HuH-7.5 (cell line): ENCODE measurements at regions not wholly inside any gene's neighbourhood (a gene's known extent, or its start where the extent isn't known, plus 50 kb on each side); places are given as distances from the start of the nearest gene placed in this dataset.

ENCODE experiments used
- DNase-seq: peaks from one replicate; pipeline ENCODE4 v3.0.0; 2011; ENCODE audit warnings: low spot score

GRCh38 chr5:111869681-111870080, 112.7 kb upstream of the NREP start:
- DNase-seq = no peak

- DNase-seq = no peak
These were observed 108.4 kb upstream of the NREP start for GRCh38 chr5:111865356-111865755.

DNA sequence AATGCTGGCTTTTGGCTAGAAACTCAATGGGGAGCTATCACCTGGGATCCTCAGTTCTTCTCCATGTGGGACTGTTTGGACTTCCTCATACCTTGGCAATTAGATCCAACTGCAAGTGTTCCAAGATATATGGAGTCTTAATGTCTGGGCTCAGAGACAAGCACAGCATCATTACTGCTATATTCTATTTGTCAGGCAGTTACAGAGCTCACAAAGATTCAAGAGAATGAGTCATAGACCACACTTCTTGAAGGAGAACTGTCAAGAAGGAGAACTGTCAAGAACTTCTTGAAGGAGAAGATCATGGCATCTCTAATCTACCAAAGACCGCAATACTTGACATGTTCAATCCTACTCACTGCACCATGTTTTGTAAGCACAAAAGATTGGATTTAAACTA, 106.8 kb upstream of the NREP start:
- no peak for DNase-seq

DNA sequence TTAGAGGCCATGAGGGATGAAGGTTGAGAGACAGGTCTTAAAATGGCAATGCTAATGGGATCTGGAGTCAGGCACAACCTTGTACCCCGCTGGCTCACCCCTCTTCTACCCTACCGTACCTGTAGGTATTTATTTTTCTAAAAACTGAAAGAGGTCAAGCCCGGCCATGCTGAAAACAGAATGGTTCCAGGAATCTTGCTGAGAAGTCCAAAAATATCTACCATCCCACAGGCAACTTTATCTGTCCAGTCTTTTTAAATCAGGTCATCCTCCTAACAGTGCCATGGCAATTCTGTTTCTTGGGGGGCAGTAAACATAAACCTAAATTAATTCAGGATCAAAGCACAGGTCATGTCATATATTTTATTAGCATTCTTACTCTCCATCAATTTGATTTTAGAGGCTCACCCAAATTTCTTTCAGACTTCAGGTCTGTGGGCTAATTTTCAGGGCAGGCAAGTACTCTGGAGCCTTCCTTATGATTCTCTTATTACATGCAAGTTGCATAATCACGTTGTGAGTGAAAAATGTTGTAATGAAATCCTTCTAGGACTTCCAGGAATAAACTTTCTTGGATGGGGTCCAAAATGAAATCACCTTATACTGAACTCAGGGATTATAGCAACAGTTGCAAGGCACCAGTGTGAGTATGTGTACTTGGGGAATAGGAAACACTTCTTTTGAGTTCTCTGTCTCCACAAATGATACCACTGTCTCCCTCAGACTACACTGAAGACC, 102.7 kb upstream of the NREP start:
- no peak for DNase-seq

GRCh38 chr5:111859031-111859430, 102.0 kb upstream of the NREP start:
- no peak for DNase-seq

GRCh38 chr5:111857623-111858022, 100.6 kb upstream of the NREP start:
- no peak for DNase-seq

DNA sequence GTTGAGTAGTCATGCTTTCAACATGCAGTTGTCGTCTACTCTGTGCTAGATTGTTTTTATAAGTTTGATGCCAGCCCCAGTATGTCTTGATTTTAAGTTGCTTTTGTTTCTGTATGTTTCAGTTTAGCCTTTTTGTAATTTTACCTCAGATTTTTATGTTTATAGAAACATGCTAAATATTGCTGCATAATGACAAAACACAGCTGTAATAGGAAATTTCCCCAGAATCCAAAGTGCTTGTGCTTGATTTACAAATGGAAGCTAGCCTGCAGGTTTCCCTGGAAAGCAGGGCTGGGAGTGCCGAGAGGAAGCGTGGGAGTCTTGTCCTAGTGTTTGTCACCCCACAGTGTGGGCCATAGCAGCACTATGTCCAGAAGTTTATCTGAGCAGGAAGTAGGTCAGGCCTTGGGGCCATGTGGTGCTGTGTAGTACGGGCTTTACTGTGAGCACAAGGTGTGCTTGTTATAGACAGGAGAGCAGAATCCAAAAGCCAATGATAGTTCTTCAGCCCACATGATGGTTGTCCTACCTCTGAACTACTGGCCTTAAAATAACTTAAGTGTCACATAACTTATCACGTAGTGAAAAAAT, 100.0 kb upstream of the NREP start:
- DNase-seq = no peak

GRCh38 chr5:111855356-111855755, 98.4 kb upstream of the NREP start:
- no peak for DNase-seq

GRCh38 chr5:111854186-111854585, 97.2 kb upstream of the NREP start:
- no peak for DNase-seq

GRCh38 chr5:111853748-111854147, 96.8 kb upstream of the NREP start:
- DNase-seq = no peak

DNA sequence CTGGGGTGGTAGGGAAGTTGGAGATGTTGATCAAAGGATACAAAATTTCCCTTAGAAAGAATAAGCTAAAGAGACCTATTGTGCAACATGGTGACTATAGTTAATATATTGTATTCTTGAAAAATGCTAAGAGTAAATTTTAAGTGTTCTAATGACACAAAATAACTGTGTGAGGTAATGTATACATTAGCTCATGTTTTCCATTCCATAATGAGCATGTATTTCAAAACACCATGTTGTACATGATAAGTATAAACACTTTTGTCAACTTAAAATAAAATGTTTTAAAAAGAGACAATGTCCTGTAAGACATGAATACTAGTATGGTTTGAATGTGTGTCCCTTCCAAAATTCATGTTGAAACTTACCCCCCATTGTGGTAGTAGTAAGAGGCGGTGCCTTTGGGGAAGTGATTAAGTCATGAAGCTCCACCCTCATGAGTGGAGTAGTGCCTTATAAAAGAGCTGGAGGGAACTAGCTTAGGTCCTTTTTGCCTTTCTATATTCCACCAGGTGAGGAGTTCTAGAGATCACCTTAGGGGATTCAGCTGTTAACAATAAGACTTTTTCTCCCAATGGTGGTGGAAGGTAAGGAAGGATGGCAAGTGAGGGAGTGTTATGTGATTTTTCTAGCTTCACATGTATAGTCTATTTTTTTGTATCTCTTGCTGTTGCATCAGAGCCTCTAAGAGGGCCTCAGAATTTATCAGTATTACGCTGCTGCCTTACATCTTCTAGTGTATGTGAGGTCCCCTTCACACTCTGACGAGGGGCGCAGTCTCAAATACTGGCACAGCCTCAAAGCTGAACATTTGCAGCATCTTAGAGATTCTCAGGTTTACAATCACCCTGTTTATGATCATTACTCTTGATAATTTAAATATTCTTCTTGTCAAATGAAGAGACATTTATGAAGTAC, 94.9 kb upstream of the NREP start:
- DNase-seq = no peak

DNA sequence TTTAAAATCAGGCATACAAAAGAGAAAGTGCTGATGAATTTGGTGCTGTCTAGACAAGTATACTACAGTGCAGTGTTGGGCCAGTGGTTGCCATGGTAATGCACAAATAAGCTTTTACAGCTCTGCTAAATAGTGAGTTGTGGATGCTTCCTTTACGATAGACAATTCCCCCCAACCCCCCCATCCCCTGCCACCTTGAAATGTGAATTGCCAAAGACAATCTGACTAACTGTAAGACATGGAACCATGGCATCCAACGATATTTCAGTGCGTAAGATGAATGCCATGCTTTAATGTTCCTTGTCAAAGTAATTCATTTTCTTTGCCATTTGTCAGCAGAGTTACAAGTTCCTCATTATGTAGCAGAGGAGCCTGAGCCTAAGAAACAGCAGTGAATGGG, 91.5 kb upstream of the NREP start:
- DNase-seq = no peak

DNA sequence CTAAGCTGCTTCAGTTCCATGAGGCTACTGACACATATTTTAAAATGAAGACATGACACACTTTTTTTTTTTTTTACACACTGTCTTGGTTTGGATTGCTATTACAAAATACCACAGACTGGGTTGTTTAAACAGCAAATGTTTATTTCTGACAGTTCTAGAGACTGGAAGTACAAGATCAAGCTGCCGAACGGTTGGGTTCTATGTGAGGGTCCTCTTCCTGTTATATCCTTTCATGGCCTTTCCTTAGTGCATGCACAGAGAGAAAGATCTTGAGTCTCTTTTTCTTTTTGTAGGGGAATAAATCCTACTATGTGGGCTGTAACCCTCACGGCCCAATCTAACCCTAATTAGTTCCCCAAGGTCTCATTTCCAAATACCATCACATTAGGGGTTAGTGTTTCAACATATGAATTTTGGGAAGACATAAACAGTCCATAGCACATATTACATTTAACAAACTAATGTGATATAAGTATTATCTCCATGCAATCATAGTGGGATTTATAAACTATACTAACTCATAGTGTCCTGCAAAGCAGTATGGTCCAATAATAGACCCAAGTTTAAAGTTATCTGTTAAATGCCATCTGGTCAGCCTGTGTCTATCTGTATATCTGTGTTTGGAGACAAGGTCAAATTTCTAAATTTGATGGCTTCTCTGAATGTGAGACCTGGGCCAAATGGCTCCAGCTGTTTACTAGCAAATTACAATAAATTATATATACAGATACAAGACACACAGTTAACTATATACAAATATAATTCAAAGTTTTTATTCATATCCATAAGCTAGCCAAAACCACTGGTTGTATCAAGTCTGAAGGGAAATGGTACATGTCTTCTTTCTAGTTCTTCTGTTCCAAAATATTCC, 90.3 kb upstream of the NREP start:
- no peak for DNase-seq

DNA sequence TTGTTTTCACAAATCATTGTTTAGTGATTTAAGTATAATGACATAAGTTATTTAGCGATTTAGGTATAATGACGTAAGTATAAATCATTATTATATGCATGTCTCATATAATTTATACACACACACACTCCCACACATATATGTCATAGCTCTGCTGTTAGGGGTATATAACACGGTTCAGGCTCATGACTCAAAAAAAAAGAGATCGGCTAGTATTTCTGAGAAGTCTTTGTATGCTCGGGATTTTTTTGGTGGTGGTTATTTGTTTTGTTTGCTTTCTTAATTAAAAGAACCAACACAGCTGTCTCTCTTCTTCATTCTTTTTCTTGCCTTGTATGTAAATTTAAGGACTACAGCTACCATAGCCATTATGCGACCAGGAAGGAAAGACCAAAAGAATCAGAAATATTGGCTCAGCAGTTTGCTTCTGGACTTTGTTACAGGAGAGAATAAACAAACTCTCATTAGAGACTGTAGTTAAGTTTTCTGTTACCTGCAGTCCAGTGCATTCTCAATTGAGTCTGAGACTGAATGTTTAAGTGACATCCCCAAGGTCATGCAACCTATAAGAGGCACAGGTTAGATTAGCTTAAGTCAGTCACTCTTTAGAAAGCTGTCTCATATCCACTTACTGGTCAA, 83.2 kb upstream of the NREP start:
- no peak for DNase-seq

- DNase-seq = no peak
These were observed 82.4 kb upstream of the NREP start for GRCh38 chr5:111839438-111839837.

DNA sequence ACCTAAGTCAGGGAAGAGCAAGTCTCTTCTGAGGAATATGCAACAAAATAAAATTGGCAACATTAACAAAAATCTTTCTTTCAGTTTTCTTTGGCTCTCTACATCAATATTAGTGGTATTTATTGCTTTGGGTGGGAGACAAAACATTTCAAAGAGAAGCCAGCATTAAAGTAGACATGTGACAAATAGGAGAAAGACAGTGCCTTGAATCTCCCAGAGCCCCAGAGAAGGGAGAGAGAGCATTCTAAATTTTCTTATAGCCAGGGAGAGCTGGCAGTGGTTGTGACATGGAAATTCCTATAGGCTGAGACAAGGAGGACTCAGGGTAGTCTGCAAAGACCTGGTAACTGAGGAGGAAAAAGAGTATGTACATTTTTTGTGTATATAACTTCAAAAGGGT, 79.4 kb upstream of the NREP start:
- no peak for DNase-seq

GRCh38 chr5:111834926-111835599, 78.1 kb upstream of the NREP start:
- no peak for DNase-seq

DNA sequence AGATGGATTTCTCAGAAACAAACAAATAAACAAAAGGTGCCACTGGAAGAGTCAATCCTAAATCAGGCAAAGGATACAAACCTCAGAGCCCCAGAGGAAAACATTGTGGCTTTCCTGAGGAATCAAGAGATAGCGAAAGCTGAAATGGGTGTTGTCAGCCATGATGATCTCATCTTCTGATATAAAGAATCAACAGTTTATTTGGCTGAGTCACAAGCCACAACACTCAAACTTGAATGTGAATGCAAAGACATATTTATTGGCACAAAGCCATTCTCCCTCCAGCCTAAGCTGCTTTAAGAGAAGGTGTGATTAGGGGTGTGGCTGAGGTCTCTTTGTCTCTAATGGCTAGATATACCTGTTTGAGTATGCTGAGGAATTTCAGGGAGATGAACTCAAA, 73.3 kb upstream of the NREP start:
- no peak for DNase-seq

GRCh38 chr5:111829701-111830100, 72.7 kb upstream of the NREP start:
- no peak for DNase-seq

DNA sequence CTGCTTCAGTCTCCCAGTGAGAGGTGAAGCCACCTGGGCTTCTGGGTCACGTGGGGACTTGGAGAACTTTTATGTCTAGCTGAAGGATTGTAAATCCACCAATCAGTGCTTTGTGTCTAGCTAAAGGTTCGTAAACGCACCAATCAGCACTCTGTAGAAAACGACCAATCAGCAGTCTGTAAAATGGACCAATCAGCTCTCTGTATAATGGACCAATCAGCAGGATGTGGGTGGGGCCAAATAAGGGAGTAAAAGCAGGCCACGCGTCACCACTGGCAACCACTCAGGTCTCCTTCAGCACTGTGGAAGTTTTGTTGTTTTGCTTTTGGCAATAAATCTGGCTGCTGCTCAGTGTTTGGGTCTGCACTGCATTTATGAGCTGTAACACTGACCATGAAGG, 69.1 kb upstream of the NREP start:
- DNase-seq = no peak

- no peak for DNase-seq
These were observed 63.1 kb upstream of the NREP start for GRCh38 chr5:111820072-111820471.
